ENCODE measurements at regions not wholly inside any gene's neighbourhood (a gene's known extent, or its start where the extent isn't known, plus 50 kb on each side); places are given as distances from the start of the nearest gene placed in this dataset.

GRCh38 chr2:34408100-34408499 lies 809.0 kb upstream of the FAM98A start:
- no peak overlapping the region for H3K4me3 ChIP-seq
- no peaks in the 10 kb centered on the region for H3K36me3 ChIP-seq
- H3K4me1 ChIP-seq, result no peaks in the 10 kb centered on the region
- DNase-seq, result no peak
- ATAC-seq, result no peak
- no peaks in the 10 kb centered on the region for H3K27me3 ChIP-seq
- no peaks in the 10 kb centered on the region for H3K9me3 ChIP-seq
- intact Hi-C loops (cut with DNase I), result no loop called here
- TF ChIP-seq, protein P1, sequence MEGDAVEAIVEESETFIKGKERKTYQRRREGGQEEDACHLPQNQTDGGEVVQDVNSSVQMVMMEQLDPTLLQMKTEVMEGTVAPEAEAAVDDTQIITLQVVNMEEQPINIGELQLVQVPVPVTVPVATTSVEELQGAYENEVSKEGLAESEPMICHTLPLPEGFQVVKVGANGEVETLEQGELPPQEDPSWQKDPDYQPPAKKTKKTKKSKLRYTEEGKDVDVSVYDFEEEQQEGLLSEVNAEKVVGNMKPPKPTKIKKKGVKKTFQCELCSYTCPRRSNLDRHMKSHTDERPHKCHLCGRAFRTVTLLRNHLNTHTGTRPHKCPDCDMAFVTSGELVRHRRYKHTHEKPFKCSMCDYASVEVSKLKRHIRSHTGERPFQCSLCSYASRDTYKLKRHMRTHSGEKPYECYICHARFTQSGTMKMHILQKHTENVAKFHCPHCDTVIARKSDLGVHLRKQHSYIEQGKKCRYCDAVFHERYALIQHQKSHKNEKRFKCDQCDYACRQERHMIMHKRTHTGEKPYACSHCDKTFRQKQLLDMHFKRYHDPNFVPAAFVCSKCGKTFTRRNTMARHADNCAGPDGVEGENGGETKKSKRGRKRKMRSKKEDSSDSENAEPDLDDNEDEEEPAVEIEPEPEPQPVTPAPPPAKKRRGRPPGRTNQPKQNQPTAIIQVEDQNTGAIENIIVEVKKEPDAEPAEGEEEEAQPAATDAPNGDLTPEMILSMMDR (IDR thresholded peaks at IDR 0.05), result no peak
- TF ChIP-seq POLR2A (IDR thresholded peaks at IDR 0.05), result no peak
- 46 to 59% (median 49%) methylated on average over 4 of the region's 4 CpGs for WGBS, 4 donors
- no peak overlapping the region for H3K27ac ChIP-seq

DNA sequence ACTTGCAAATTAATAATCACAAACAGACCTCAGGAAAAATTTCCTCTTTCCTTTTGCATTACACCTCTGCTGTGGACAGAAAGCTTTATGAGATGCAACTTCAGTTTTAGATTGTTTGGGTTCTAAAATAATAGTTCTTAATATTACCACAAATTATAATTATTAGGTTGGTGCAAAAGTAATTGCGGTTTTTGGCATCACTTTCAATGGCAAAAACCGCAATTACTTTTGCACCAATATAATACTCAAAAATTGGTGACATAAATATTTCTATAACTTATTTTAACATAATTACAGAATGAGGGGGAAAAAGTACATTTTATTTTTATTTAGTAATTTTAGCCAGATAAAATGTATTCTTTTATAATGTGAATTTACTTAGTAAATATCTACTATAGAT lies 804.4 kb upstream of the FAM98A start:
- no peak overlapping the region for H3K27ac ChIP-seq
- intact Hi-C loops (cut with DNase I), result no loop called here
- 88 to 92% (median 91%) methylated on average over 2 of the region's 2 CpGs for WGBS, 4 donors

DNA sequence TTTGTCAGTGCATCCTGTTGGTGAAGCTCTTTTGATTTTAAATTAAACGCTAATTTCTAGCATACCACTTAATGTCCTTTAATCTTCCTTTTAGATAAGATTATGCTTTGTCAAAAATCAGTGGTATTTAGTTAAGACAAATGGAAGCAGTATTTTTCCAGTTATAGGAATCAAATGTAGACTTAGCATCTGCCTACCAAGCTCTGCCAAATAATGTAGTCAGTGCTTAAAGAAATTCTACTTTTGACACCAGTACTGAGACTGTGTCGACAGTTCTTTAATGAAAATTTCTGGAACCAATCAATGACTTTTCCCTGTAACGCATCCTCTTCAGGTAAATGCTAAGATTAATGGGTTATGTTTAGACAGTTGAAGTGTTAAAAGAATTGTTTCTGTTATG lies 803.3 kb upstream of the FAM98A start:
- H3K27ac ChIP-seq, result no peak overlapping the region
- no peaks in the 10 kb centered on the region for H3K4me1 ChIP-seq
- WGBS, 4 donors, result 79 to 84% (median 82%) methylated on average over 3 of the region's 3 CpGs
- ATAC-seq, result no peak
- H3K9me3 ChIP-seq, result no peaks in the 10 kb centered on the region
- TF ChIP-seq POLR2A (IDR thresholded peaks at IDR 0.05), result no peak
- TF ChIP-seq, protein P1 (IDR thresholded peaks at IDR 0.05), result no peak
- intact Hi-C loops (cut with DNase I), result no loop called here
- H3K36me3 ChIP-seq, result no peaks in the 10 kb centered on the region
- H3K27me3 ChIP-seq, result no peaks in the 10 kb centered on the region
- no peak for DNase-seq
- no peak overlapping the region for H3K4me3 ChIP-seq

More for the DNA sequence above, 804.4 kb upstream of the FAM98A start:
- no peaks in the 10 kb centered on the region for H3K4me1 ChIP-seq
- H3K27me3 ChIP-seq, result no peaks in the 10 kb centered on the region
- no peak for DNase-seq
- ATAC-seq, result no peak
- no peaks in the 10 kb centered on the region for H3K9me3 ChIP-seq
- no peak for TF ChIP-seq POLR2A (IDR thresholded peaks at IDR 0.05)
- TF ChIP-seq, protein P1 (IDR thresholded peaks at IDR 0.05), result no peak
- no peaks in the 10 kb centered on the region for H3K36me3 ChIP-seq
- H3K4me3 ChIP-seq, result no peak overlapping the region

GRCh38 chr2:34401186-34401585 lies 802.1 kb upstream of the FAM98A start:
- H3K27me3 ChIP-seq, result no peaks in the 10 kb centered on the region
- no peak overlapping the region for H3K27ac ChIP-seq
- TF ChIP-seq POLR2A (IDR thresholded peaks at IDR 0.05), result no peak
- no peaks in the 10 kb centered on the region for H3K4me1 ChIP-seq
- intact Hi-C loops (cut with DNase I), result no loop called here
- WGBS, 4 donors, result 84 to 89% (median 85%) methylated on average over 5 of the region's 5 CpGs
- no peaks in the 10 kb centered on the region for H3K9me3 ChIP-seq
- H3K4me3 ChIP-seq, result no peak overlapping the region
- no peak for ATAC-seq
- no peaks in the 10 kb centered on the region for H3K36me3 ChIP-seq
- DNase-seq, result no peak

GRCh38 chr2:34388446-34388845 lies 789.3 kb upstream of the FAM98A start:
- ATAC-seq (no peak), DNase-seq (no peak)
- Histone ChIP-seq H3K27me3 (no peaks in the 10 kb centered on the region), H3K27ac (no peak overlapping the region), H3K4me1 (no peaks in the 10 kb centered on the region), H3K9me3 (no peaks in the 10 kb centered on the region), H3K36me3 (no peaks in the 10 kb centered on the region), H3K4me3 (no peak overlapping the region)
- intact Hi-C loops (cut with DNase I), result no loop called here
- WGBS, 4 donors, result 57 to 66% (median 63%) methylated on average over 2 of the region's 2 CpGs
- TF ChIP-seq, protein P1 (IDR thresholded peaks at IDR 0.05), result no peak
- no peak for TF ChIP-seq POLR2A (IDR thresholded peaks at IDR 0.05)
